ENCODE measurements at regions not wholly inside any gene's neighbourhood (a gene's known extent, or its start where the extent isn't known, plus 50 kb on each side); places are given as distances from the start of the nearest gene placed in this dataset.

DNA sequence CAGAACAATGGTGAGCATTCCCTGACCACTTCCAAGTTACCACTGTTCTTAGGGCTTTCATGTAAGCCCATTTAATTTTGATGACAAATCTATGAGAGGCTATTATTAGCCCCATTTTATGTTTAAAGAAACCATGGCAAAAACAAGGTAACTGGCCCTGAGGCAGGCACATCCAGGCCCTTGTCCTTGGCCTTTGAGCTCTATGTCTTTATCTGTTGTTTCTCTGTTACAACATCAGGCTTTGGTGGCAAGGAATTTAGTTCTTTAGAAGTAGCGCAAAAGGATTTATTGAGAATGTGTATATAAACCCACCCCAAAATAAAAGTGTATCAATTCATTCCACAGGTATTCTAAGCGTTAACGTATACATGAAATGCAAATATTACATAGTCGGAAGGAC lies 257.1 kb downstream of the HNMT start:
- TF ChIP-seq, protein P1, sequence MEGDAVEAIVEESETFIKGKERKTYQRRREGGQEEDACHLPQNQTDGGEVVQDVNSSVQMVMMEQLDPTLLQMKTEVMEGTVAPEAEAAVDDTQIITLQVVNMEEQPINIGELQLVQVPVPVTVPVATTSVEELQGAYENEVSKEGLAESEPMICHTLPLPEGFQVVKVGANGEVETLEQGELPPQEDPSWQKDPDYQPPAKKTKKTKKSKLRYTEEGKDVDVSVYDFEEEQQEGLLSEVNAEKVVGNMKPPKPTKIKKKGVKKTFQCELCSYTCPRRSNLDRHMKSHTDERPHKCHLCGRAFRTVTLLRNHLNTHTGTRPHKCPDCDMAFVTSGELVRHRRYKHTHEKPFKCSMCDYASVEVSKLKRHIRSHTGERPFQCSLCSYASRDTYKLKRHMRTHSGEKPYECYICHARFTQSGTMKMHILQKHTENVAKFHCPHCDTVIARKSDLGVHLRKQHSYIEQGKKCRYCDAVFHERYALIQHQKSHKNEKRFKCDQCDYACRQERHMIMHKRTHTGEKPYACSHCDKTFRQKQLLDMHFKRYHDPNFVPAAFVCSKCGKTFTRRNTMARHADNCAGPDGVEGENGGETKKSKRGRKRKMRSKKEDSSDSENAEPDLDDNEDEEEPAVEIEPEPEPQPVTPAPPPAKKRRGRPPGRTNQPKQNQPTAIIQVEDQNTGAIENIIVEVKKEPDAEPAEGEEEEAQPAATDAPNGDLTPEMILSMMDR (IDR thresholded peaks at IDR 0.05) = no peak
- Mint-ChIP-seq H3K9me3 (peaks cover 3% of the 10 kb centered on the region), H3K27ac (no peak overlapping the region), H3K4me1 (ENCODE audit: low read depth) (no peaks in the 10 kb centered on the region), H3K4me3 (no peak overlapping the region), H3K27me3 (no peaks in the 10 kb centered on the region), H3K36me3 (ENCODE audit: low read depth) (no peaks in the 10 kb centered on the region)
- ChIA-PET CTCF (no interaction called here), POLR2A (no interaction called here)
- intact Hi-C loops (cut with micrococcal nuclease) = no loop called here
- ATAC-seq (no peak), DNase-seq (no peak)

DNA sequence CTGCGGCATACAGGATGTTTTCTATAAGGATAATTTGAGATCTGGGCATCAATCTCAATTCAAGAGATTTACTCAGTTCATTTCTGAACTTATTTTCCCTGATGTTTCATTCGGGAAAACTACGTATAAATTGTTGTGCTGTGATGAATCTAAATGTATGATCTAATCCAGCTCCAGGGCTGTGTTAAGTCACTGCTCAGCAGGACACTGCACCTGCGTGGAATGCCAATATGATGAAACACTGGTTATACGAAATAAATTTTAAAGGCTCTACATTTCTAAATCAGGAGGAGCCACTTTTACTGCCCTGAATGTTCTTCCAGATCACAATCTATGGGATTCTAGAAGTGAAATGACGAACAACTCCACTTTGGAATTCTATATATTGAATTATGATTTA lies 259.0 kb downstream of the HNMT start:
- intact Hi-C loops (cut with micrococcal nuclease) = no loop called here
- ATAC-seq = no peak
- ChIA-PET POLR2A (no interaction called here), CTCF (no interaction called here)
- no peak for DNase-seq
- no peak overlapping the region for H3K4me3 Mint-ChIP-seq
- no peaks in the 10 kb centered on the region for H3K36me3 Mint-ChIP-seq (ENCODE audit: low read depth)
- H3K4me1 Mint-ChIP-seq (ENCODE audit: low read depth) = no peaks in the 10 kb centered on the region
- TF ChIP-seq, protein P1 (IDR thresholded peaks at IDR 0.05) = no peak
- no peak overlapping the region for H3K27ac Mint-ChIP-seq
- no peaks in the 10 kb centered on the region for H3K27me3 Mint-ChIP-seq
- no peaks in the 10 kb centered on the region for H3K9me3 Mint-ChIP-seq

DNA sequence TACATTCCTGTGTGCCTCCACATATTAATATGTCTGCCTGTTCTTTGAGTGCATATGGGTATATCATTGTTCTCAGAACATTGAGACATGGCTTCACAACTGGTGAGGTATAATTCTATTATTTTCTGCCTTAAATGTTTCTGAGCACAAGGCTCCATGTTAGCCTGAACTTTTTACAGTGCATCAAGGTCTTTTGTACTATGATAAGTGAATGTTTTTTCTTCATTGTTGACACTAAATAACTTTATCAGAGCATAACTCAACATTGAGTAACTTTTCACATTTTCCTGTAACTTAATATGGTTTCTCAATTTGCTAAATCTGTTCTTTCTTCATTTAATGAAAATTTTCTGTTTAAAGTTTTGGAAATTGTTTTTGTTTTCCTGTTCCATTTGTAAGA lies 262.9 kb downstream of the HNMT start:
- ATAC-seq (no peak), DNase-seq (no peak)
- ChIA-PET CTCF (no interaction called here), POLR2A (no interaction called here)
- intact Hi-C loops (cut with micrococcal nuclease) = no loop called here
- Mint-ChIP-seq H3K27ac (no peak overlapping the region), H3K4me1 (ENCODE audit: low read depth) (no peaks in the 10 kb centered on the region), H3K27me3 (no peaks in the 10 kb centered on the region), H3K9me3 (no peaks in the 10 kb centered on the region), H3K36me3 (ENCODE audit: low read depth) (no peaks in the 10 kb centered on the region), H3K4me3 (no peak overlapping the region)
- TF ChIP-seq, protein P1 (IDR thresholded peaks at IDR 0.05) = no peak

DNA sequence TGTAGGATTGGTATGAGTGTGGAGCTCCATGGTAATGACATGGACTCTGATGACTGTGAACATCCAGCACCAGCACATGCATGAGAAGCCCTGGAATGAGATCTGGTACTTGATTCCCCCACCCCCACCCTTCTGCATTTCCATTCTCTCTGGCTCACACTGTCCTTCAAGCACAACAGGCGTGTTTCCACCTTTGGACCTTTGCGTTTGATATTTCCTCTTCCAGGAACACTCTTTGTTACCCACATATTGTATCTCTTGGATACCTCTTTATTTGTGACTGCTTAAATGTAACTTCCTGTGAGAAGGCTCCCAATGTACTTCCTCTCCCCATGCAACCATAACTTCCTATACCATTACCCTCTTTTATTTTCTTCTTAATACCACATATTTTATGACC lies 263.8 kb downstream of the HNMT start:
- intact Hi-C loops (cut with micrococcal nuclease) = no loop called here
- Mint-ChIP-seq H3K36me3 (ENCODE audit: low read depth) (no peaks in the 10 kb centered on the region), H3K4me1 (ENCODE audit: low read depth) (no peaks in the 10 kb centered on the region), H3K9me3 (peaks cover under 1% of the 10 kb centered on the region), H3K27me3 (no peaks in the 10 kb centered on the region), H3K4me3 (no peak overlapping the region), H3K27ac (no peak overlapping the region)
- DNase-seq = no peak
- ChIA-PET POLR2A (no interaction called here), CTCF (no interaction called here)
- ATAC-seq = no peak
- TF ChIP-seq, protein P1 (IDR thresholded peaks at IDR 0.05) = no peak

DNA sequence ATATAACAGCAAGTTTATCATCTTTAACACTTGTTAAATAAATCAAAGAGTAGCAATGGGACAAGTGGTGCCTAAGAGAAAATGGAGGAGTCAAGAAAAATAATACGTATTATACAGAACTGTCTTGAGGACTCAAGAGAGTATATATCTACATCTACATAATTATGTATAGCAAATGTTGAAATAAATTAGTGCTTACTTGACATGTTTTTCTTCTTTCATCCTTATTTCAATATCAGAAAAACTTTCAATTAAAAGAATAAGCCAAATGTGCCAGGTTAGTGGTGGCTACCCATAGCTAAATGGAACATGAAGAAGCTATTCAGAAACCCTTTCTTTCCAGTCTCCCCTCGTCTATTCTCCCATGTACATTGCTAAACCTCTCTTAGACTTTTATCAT lies 267.3 kb upstream of the SPOPL start:
- TF ChIP-seq, protein P1 (IDR thresholded peaks at IDR 0.05) = no peak
- Mint-ChIP-seq H3K4me3 (no peak overlapping the region), H3K27ac (no peak overlapping the region), H3K36me3 (ENCODE audit: low read depth) (no peaks in the 10 kb centered on the region), H3K9me3 (peaks cover 3% of the 10 kb centered on the region), H3K27me3 (no peaks in the 10 kb centered on the region), H3K4me1 (ENCODE audit: low read depth) (no peaks in the 10 kb centered on the region)
- ChIA-PET CTCF (no interaction called here), POLR2A (no interaction called here)
- DNase-seq (no peak), ATAC-seq (no peak)
- intact Hi-C loops (cut with micrococcal nuclease) = no loop called here
